DND-41 (cell line): ENCODE measurements at regions not wholly inside any gene's neighbourhood (a gene's known extent, or its start where the extent isn't known, plus 50 kb on each side); places are given as distances from the start of the nearest gene placed in this dataset.

Source experiments
- CTCF ChIP-seq: IDR thresholded peaks from 2 replicates; pipeline ENCODE4 v1.5.1; 2012; ENCODE audit warnings: borderline replicate concordance, low read length, moderate library complexity, mild to moderate bottlenecking; ENCODE audit not compliant: poor library complexity, severe bottlenecking; ENCODE audit errors: extremely low read depth
- EZH2 ChIP-seq: IDR thresholded peaks from 3 replicates; pipeline ENCODE4 v1.6.1; 2012; ENCODE audit warnings: borderline replicate concordance, low read depth, mild to moderate bottlenecking, moderate library complexity, low read length, inconsistent platforms; ENCODE audit not compliant: severe bottlenecking

- TF ChIP-seq CTCF, result no peak
- TF ChIP-seq EZH2, result no peak
Measured at GRCh38 chr12:131203666-131204415, 250.1 kb downstream of the ADGRD1 start.
